Kidney (tissue), 13 donors: ENCODE measurements at regions not wholly inside any gene's neighbourhood (a gene's known extent, or its start where the extent isn't known, plus 50 kb on each side); places are given as distances from the start of the nearest gene placed in this dataset.

Source experiments
- DNase-seq, 5 donors: peaks; one replicate each; pipeline ENCODE4 v3.0.0-alpha.2; 2013 to 2020
- FAIRE-seq: peaks from 2 replicates; lab custom pipeline; 2012; peaks lifted over from hg19 to GRCh38; lab: Jason Lieb, UNC
- H3K27ac ChIP-seq, 2 donors: one replicate each; pipeline ENCODE4 v1.7.0; 2013; ENCODE audit warnings: low read depth in 2 of 2, low read length in 2 of 2, inconsistent platforms in 1 of 2
- H3K27me3 ChIP-seq: one replicate; pipeline ENCODE4 v1.7.1; 2013; ENCODE audit warnings: low read length, inconsistent platforms; ENCODE audit not compliant: control insufficient read depth, insufficient read depth
- H3K36me3 ChIP-seq, 3 donors: one replicate each; pipeline versions ENCODE4 v1.7.0 to v1.7.1; 2013; ENCODE audit warnings: low read length in 3 of 3, control low read depth in 1 of 3, inconsistent platforms in 1 of 3; ENCODE audit not compliant: insufficient read depth in 3 of 3, control insufficient read depth in 2 of 3
- H3K4me1 ChIP-seq, 3 donors: one replicate each; pipeline versions ENCODE4 v1.7.0 to v1.7.1; 2013; ENCODE audit warnings: low read length in 3 of 3, inconsistent platforms in 1 of 3, low read depth in 1 of 3; ENCODE audit not compliant: control insufficient read depth in 2 of 3, insufficient read depth in 2 of 3
- H3K4me3 ChIP-seq, 3 donors: one replicate each; pipeline versions ENCODE4 v1.7.0 to v1.8.1; 2013; ENCODE audit warnings: low read length in 3 of 3, control low read depth in 1 of 3, inconsistent platforms in 1 of 3
- H3K9ac ChIP-seq, 3 donors: one replicate each; pipeline versions ENCODE4 v1.7.0 to v1.7.1; 2013; ENCODE audit warnings: low read length in 3 of 3, control low read depth in 1 of 3, inconsistent platforms in 1 of 3
- H3K9me3 ChIP-seq, 3 donors: one replicate each; pipeline versions ENCODE4 v1.7.0 to v1.7.1; 2013; ENCODE audit warnings: low read length in 3 of 3, control low read depth in 1 of 3, inconsistent platforms in 1 of 3; ENCODE audit not compliant: control insufficient read depth in 2 of 3, insufficient read depth in 1 of 3
- CTCF ChIP-seq: IDR thresholded peaks from 3 replicates; pipeline ENCODE4 v1.5.1; 2012; ENCODE audit warnings: mild to moderate bottlenecking, moderate library complexity, borderline replicate concordance; ENCODE audit not compliant: insufficient read depth; ENCODE audit errors: extremely low read depth
- intact Hi-C: fragments of 100-400 bp; cut with DNase I; formaldehyde crosslinking; loops from one replicate; pipeline ENCODE4 v1.11.1; 2022
- donor health status: control.
- donor health status: control.
- donor health status: control.
- donor health status: control.
- donor health status: control.
- donor health status: DM: yes; HTN: yes; CAD: no.
- donor health status: Normal renal cell carcinoma (clear cell type).

DNA sequence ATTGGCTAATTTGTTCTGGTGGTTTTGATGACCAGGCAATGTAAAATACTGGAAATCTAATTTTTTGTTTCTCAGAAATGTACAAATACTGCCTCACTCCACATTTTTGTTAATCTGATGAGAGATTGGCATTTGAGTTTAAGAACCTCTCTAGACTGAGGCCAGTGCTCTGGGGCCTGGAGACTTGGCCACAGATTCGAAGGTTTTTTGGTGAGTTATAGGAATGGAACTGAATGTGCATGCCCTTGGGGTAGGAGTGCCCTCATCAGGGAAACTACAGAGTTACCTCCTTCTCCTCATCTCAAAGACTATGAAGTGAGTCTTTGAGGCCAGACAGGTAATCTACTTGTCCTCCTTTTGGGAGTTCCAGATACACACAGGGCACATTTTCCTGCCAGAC, 347.9 kb downstream of the LTN1 start:
- Histone ChIP-seq H3K4me1 (no peaks in the 10 kb centered on the region), H3K9me3 (no peaks in the 10 kb centered on the region), H3K27ac (no peak overlapping the region), H3K4me3 (no peak overlapping the region), H3K9ac (no peak overlapping the region), H3K36me3 (no peaks in the 10 kb centered on the region), H3K27me3 (no peaks in the 10 kb centered on the region)
- DNase-seq: no peak
- no peak for FAIRE-seq
- intact Hi-C loops: no loop called here
- TF ChIP-seq CTCF: no peak

DNA sequence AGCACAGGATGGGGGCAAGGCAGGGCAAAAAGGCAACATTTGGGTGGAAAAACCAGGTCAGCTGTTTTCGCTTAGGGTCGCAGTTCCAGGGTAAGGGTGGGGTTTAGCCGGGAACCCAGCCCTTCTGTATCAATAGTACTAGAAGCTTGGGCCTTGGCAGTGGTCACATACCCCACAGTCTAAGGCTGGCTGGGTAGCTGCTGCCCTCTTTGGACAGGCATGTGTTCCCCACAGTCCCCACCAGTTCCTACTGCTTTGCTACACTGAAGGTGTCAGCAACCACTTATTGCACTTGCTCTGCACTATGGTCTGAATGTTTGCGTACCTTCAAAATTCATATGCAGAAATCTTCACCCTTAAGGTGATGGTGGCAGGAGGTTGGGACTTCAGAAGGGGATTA, 349.8 kb downstream of the LTN1 start:
- DNase-seq (no peak), FAIRE-seq (no peak)
- no peaks in the 10 kb centered on the region for H3K36me3 ChIP-seq
- TF ChIP-seq CTCF: no peak
- H3K9ac ChIP-seq: no peak overlapping the region
- no peaks in the 10 kb centered on the region for H3K27me3 ChIP-seq
- intact Hi-C loops: no loop called here
- H3K4me3 ChIP-seq: no peak overlapping the region
- no peaks in the 10 kb centered on the region for H3K9me3 ChIP-seq
- no peak overlapping the region for H3K27ac ChIP-seq
- H3K4me1 ChIP-seq: no peaks in the 10 kb centered on the region

GRCh38 chr21:28641731-28642130, 350.9 kb downstream of the LTN1 start:
- no peak overlapping the region for H3K9ac ChIP-seq
- intact Hi-C loops: no loop called here
- H3K27ac ChIP-seq: no peak overlapping the region
- FAIRE-seq (no peak), DNase-seq (no peak)
- TF ChIP-seq CTCF: no peak
- H3K9me3 ChIP-seq: no peaks in the 10 kb centered on the region
- H3K4me1 ChIP-seq: no peaks in the 10 kb centered on the region
- H3K36me3 ChIP-seq: no peaks in the 10 kb centered on the region
- no peaks in the 10 kb centered on the region for H3K27me3 ChIP-seq
- H3K4me3 ChIP-seq: no peak overlapping the region

DNA sequence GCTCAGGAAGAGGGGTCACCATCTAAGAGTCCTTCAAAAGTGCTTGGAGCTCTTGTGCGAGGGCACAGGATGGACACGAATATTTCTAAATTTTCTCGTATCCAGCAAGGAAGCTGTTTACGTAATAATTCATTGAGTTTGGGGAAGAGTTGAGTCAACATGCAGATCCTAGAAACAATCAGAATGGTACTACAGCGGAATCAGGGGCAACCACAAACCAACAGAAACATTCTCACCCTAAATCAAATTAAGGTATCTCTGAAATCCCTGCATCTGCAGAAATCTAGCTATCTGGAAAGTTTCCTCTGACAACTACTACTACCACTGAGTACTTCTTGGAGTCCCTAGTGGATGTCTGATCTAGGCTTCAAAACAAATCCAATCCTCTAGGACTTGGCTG, 352.4 kb downstream of the LTN1 start:
- Histone ChIP-seq H3K4me1 (no peaks in the 10 kb centered on the region), H3K36me3 (no peaks in the 10 kb centered on the region), H3K4me3 (no peak overlapping the region), H3K9ac (no peak overlapping the region), H3K27me3 (no peaks in the 10 kb centered on the region), H3K27ac (no peak overlapping the region), H3K9me3 (no peaks in the 10 kb centered on the region)
- intact Hi-C loops: no loop called here
- TF ChIP-seq CTCF: no peak
- FAIRE-seq: no peak
- DNase-seq: no peak
